ENCODE measurements at regions not wholly inside any gene's neighbourhood (a gene's known extent, or its start where the extent isn't known, plus 50 kb on each side); places are given as distances from the start of the nearest gene placed in this dataset.

GRCh38 chr2:220850116-220850515 is 722.0 kb downstream of the EPHA4 start:
- H3K27me3 ChIP-seq = no peaks in the 10 kb centered on the region
- intact Hi-C loops (cut with DNase I; ENCODE audit: low total_unique reads) = no loop called here
- no peak for DNase-seq
- TF ChIP-seq EP300 (IDR thresholded peaks at IDR 0.05) = no peak
- no peak for TF ChIP-seq CTCF (IDR thresholded peaks at IDR 0.05)
- no peak for TF ChIP-seq POLR2AphosphoS5 (IDR thresholded peaks at IDR 0.05)
- no peak for TF ChIP-seq POLR2A (IDR thresholded peaks at IDR 0.05)
- no peaks in the 10 kb centered on the region for H3K4me1 ChIP-seq
- 49 to 70% (median 54%) methylated on average over 3 of the region's 3 CpGs for WGBS, 5 donors
- H3K9me3 ChIP-seq = peaks cover 0 to 6% (median 0%) of the 10 kb centered on the region in 4 donors
- no peak overlapping the region for H3K27ac ChIP-seq
- no peak overlapping the region for H3K4me3 ChIP-seq
- H3K36me3 ChIP-seq = no peaks in the 10 kb centered on the region

- H3K4me1 ChIP-seq = no peaks in the 10 kb centered on the region
- TF ChIP-seq CTCF (IDR thresholded peaks at IDR 0.05) (no peak), EP300 (IDR thresholded peaks at IDR 0.05) (no peak), POLR2A (IDR thresholded peaks at IDR 0.05) (no peak), POLR2AphosphoS5 (IDR thresholded peaks at IDR 0.05) (no peak)
- no peaks in the 10 kb centered on the region for H3K36me3 ChIP-seq
- H3K4me3 ChIP-seq = no peak overlapping the region
- no peak overlapping the region for H3K27ac ChIP-seq
- intact Hi-C loops (cut with DNase I; ENCODE audit: low total_unique reads) = no loop called here
- DNase-seq = no peak
- 41 to 71% (median 54%) methylated on average over 2 of the region's 2 CpGs for WGBS, 5 donors
- H3K27me3 ChIP-seq = no peaks in the 10 kb centered on the region
- H3K9me3 ChIP-seq = no peaks in the 10 kb centered on the region
These were observed 716.8 kb downstream of the EPHA4 start for GRCh38 chr2:220855296-220855695.

GRCh38 chr2:220856486-220856885 is 715.6 kb downstream of the EPHA4 start:
- 72 to 86% (median 77%) methylated on average over 2 of the region's 2 CpGs for WGBS, 5 donors
- Histone ChIP-seq H3K27me3 (no peaks in the 10 kb centered on the region), H3K4me1 (no peaks in the 10 kb centered on the region), H3K9me3 (no peaks in the 10 kb centered on the region), H3K27ac (no peak overlapping the region), H3K36me3 (no peaks in the 10 kb centered on the region), H3K4me3 (no peak overlapping the region)
- intact Hi-C loops (cut with DNase I; ENCODE audit: low total_unique reads) = no loop called here
- TF ChIP-seq CTCF (IDR thresholded peaks at IDR 0.05) (no peak), POLR2AphosphoS5 (IDR thresholded peaks at IDR 0.05) (no peak), EP300 (IDR thresholded peaks at IDR 0.05) (no peak), POLR2A (IDR thresholded peaks at IDR 0.05) (no peak)
- DNase-seq = no peak

GRCh38 chr2:220857368-220857767 is 714.7 kb downstream of the EPHA4 start:
- no peaks in the 10 kb centered on the region for H3K36me3 ChIP-seq
- intact Hi-C loops (cut with DNase I; ENCODE audit: low total_unique reads) = no loop called here
- DNase-seq = no peak
- TF ChIP-seq POLR2AphosphoS5 (IDR thresholded peaks at IDR 0.05) (no peak), EP300 (IDR thresholded peaks at IDR 0.05) (no peak), CTCF (IDR thresholded peaks at IDR 0.05) (no peak), POLR2A (IDR thresholded peaks at IDR 0.05) (no peak)
- no peaks in the 10 kb centered on the region for H3K27me3 ChIP-seq
- no peaks in the 10 kb centered on the region for H3K4me1 ChIP-seq
- H3K4me3 ChIP-seq = no peak overlapping the region
- no peak overlapping the region for H3K27ac ChIP-seq
- H3K9me3 ChIP-seq = no peaks in the 10 kb centered on the region
- WGBS, 5 donors = 79 to 97% (median 94%) methylated on average over 1 of the region's 1 CpG
